HCT116 (cell line): ENCODE measurements at regions not wholly inside any gene's neighbourhood (a gene's known extent, or its start where the extent isn't known, plus 50 kb on each side); places are given as distances from the start of the nearest gene placed in this dataset.

Source experiments
- ATAC-seq: fragments of 200-7000 bp; cut with Tn5 transposase; 2 replicates; pipeline ENCODE4 v1.9.1; 2020; ENCODE audit warnings: mild to moderate bottlenecking, moderate library complexity
- BruUV-seq: library from RNA; stranded (reverse); fragments of 400-500 nt; replicated peaks from 2 replicates; lab custom pipeline; 2021; lab: Mats Ljungman, UMichigan
- CTCF ChIA-PET: fragments of 300-600 bp; sonication (Branson Sonifier 250); formaldehyde crosslinking; loops from one replicate; lab custom pipeline; 2021; ENCODE audit warnings: antibody characterized with exemption; lab: Charles Lee
- POLR2A ChIA-PET: fragments of 300-600, 350-600 bp; sonication (Branson Sonifier 250); formaldehyde crosslinking; loops from one replicate; lab custom pipeline; 2021; ENCODE audit warnings: antibody characterized with exemption; lab: Charles Lee
- RAD21 ChIA-PET, 2 experiments: fragments of 300-600 bp; sonication (Branson Sonifier 250); formaldehyde crosslinking; loops; one replicate each; lab custom pipeline; 2023; ENCODE audit warnings: low total read pairs in 2 of 2; ENCODE audit not compliant: uncharacterized antibody in 2 of 2, unreplicated experiment in 2 of 2, low non-redundant PET in 1 of 2; lab: Charles Lee
- DNase-seq: peaks from one replicate; pipeline ENCODE4 v3.0.0-alpha.2; 2010; ENCODE audit warnings: low read depth, low spot score
- H2AFZ ChIP-seq: fragments of 200-600 bp; shearing (Covaris generic), sonication (generic); 2 replicates; pipeline ENCODE4 v1.6.1; 2017; ENCODE audit warnings: low read depth, mixed run types, mixed read lengths, antibody characterized with exemption, low read length; ENCODE audit not compliant: poor library complexity, severe bottlenecking
- H3K27ac ChIP-seq: 2 replicates; pipeline ENCODE4 v1.5.1; 2012; ENCODE audit warnings: low read depth, low read length
- H3K27me3 ChIP-seq: fragments of 200-600 bp; sonication (generic); 2 replicates; pipeline ENCODE4 v1.6.1; 2016; ENCODE audit warnings: mixed run types, low read length, mixed read lengths; ENCODE audit not compliant: insufficient read depth
- H3K36me3 ChIP-seq, 2 experiments: fragments of 200-500 bp in 1 of 2; fragments of 200-600 bp in 1 of 2; sonication (Bioruptor generic) in 1 of 2; sonication (generic) in 1 of 2; 2 replicates each; pipeline versions ENCODE4 v1.5.1 to v1.6.1; 2014 to 2016; ENCODE audit warnings: low read length in 2 of 2, inconsistent platforms in 1 of 2, mixed read lengths in 1 of 2, mixed run types in 1 of 2; ENCODE audit not compliant: insufficient read depth in 2 of 2, control insufficient read depth in 1 of 2
- H3K4me1 ChIP-seq, 2 experiments: fragments of 200-600 bp in 1 of 2; sonication (generic) in 1 of 2; 2 replicates each; pipeline versions ENCODE4 v1.5.1 to v1.6.1; 2012 to 2017; ENCODE audit warnings: low read length in 2 of 2, inconsistent platforms in 1 of 2, mild to moderate bottlenecking in 1 of 2, mixed read lengths in 1 of 2, mixed run types in 1 of 2, moderate library complexity in 1 of 2; ENCODE audit not compliant: insufficient read depth in 2 of 2, control insufficient read depth in 1 of 2
- H3K4me2 ChIP-seq: fragments of 200-600 bp; sonication (generic); 2 replicates; pipeline ENCODE4 v1.6.1; 2017; ENCODE audit warnings: mixed run types, low read length, mixed read lengths
- H3K4me3 ChIP-seq, 2 experiments: fragments of 200-600 bp in 1 of 2; sonication (generic) in 1 of 2; replicated peaks in 1 of 2; 2 replicates each; pipeline ENCODE4 v1.5.1; 2011 to 2016; ENCODE audit warnings: low read length in 2 of 2, control low read depth in 1 of 2, low read depth in 1 of 2, mild to moderate bottlenecking in 1 of 2, mixed read lengths in 1 of 2, mixed run types in 1 of 2
- H3K79me2 ChIP-seq: fragments of 200-600 bp; sonication (generic); 2 replicates; pipeline ENCODE4 v1.6.1; 2017; ENCODE audit warnings: mild to moderate bottlenecking, mixed run types, low read length, moderate library complexity, mixed read lengths; ENCODE audit not compliant: insufficient read depth
- H3K9ac ChIP-seq: fragments of 200-600 bp; sonication (generic); 2 replicates; pipeline ENCODE4 v1.6.1; 2016; ENCODE audit warnings: low read length, mixed read lengths
- H3K9me2 ChIP-seq: fragments of 200-600 bp; sonication (generic), shearing (Covaris generic); 2 replicates; pipeline ENCODE4 v1.6.1; 2017; ENCODE audit warnings: mixed run types, mild to moderate bottlenecking, moderate library complexity; ENCODE audit not compliant: insufficient read depth
- H3K9me3 ChIP-seq, 2 experiments: fragments of 200-500 bp in 1 of 2; fragments of 200-600 bp in 1 of 2; sonication (Bioruptor generic) in 1 of 2; sonication (generic) in 1 of 2; 2 replicates each; pipeline ENCODE4 v1.6.1; 2014 to 2017; ENCODE audit warnings: low read length in 2 of 2, mixed read lengths in 2 of 2, inconsistent platforms in 1 of 2, low read depth in 1 of 2, mild to moderate bottlenecking in 1 of 2, mixed run types in 1 of 2, moderate library complexity in 1 of 2; ENCODE audit not compliant: control insufficient read depth in 1 of 2, insufficient read depth in 1 of 2
- H4K20me1 ChIP-seq: fragments of 200-600 bp; sonication (generic), shearing (Covaris generic); 2 replicates; pipeline ENCODE4 v1.6.1; 2017; ENCODE audit warnings: mixed run types, mild to moderate bottlenecking, moderate library complexity; ENCODE audit not compliant: insufficient read depth
- CEBPB ChIP-seq: IDR thresholded peaks from 2 replicates; pipeline ENCODE4 v1.6.1; 2012; ENCODE audit warnings: low read depth
- CTCF ChIP-seq, 3 experiments: fragments of 200-600 bp in 1 of 3; sonication (generic) in 1 of 3; IDR thresholded peaks in 2 of 3; conservative IDR thresholded peaks in 1 of 3; 2 replicates each; pipeline ENCODE4 v1.5.1; 2012 to 2017; ENCODE audit warnings: low read depth in 2 of 3, low read length in 2 of 3, antibody characterized with exemption in 1 of 3, borderline replicate concordance in 1 of 3, control low read depth in 1 of 3, mild to moderate bottlenecking in 1 of 3, mixed read lengths in 1 of 3, mixed run types in 1 of 3, moderate library complexity in 1 of 3; ENCODE audit not compliant: insufficient read depth in 1 of 3
- EGR1 ChIP-seq: IDR thresholded peaks from 2 replicates; pipeline ENCODE4 v1.6.1; 2012; ENCODE audit warnings: low read depth
- ELF1 ChIP-seq: IDR thresholded peaks from 2 replicates; pipeline ENCODE4 v1.6.1; 2012; ENCODE audit warnings: low read depth, borderline replicate concordance
- EZH2 ChIP-seq: fragments of 200-600 bp; sonication (generic); IDR thresholded peaks from 2 replicates; pipeline ENCODE4 v1.6.1; 2017; ENCODE audit warnings: antibody characterized with exemption, mixed run types
- EZH2phosphoT487 ChIP-seq: fragments of 200-600 bp; IDR thresholded peaks from 2 replicates; pipeline ENCODE4 v1.6.1; 2018; ENCODE audit warnings: antibody characterized with exemption, borderline replicate concordance
- JUND ChIP-seq: IDR thresholded peaks from 2 replicates; pipeline ENCODE4 v1.6.1; 2012
- POLR2A ChIP-seq: IDR thresholded peaks from 2 replicates; pipeline ENCODE4 v1.7.0; 2011; ENCODE audit warnings: borderline replicate concordance; ENCODE audit not compliant: insufficient read depth, insufficient read length; ENCODE audit errors: extremely low read depth
- REST ChIP-seq: IDR thresholded peaks from 2 replicates; pipeline ENCODE4 v1.6.1; 2012; ENCODE audit warnings: low read depth
- SP1 ChIP-seq: IDR thresholded peaks from 2 replicates; pipeline ENCODE4 v1.6.1; 2012; ENCODE audit warnings: low read depth
- YY1 ChIP-seq: IDR thresholded peaks from 2 replicates; pipeline ENCODE4 v1.6.1; 2011; ENCODE audit warnings: low read length, low read depth, moderate library complexity, mild to moderate bottlenecking; ENCODE audit not compliant: insufficient replicate concordance; ENCODE audit errors: extremely low read depth
- ZBTB33 ChIP-seq: IDR thresholded peaks from 2 replicates; pipeline ENCODE4 v1.6.1; 2011; ENCODE audit warnings: mild to moderate bottlenecking, low read length, moderate library complexity; ENCODE audit not compliant: insufficient replicate concordance; ENCODE audit errors: extremely low read depth
- ZFX ChIP-seq: fragments of 450-650 bp; IDR thresholded peaks from 2 replicates; pipeline ENCODE4 v1.6.1; 2017
- ZNF274 ChIP-seq: fragments of 200-500 bp; sonication (Bioruptor generic); IDR thresholded peaks from 2 replicates; pipeline ENCODE4 v1.6.1; 2014; ENCODE audit warnings: mild to moderate bottlenecking, low read depth, low read length, inconsistent platforms
- intact Hi-C: fragments of 100-400 bp; cut with micrococcal nuclease; formaldehyde crosslinking; loops from 2 replicates; pipeline ENCODE4 v1.10.0; 2022
- TF ChIP-seq, protein P1 (sequence below): IDR thresholded peaks from 2 replicates; pipeline ENCODE4 v1.6.1; 2012
- TF ChIP-seq, protein P2 (sequence below): IDR thresholded peaks from 2 replicates; pipeline ENCODE4 v1.6.1; 2012

- no peak for TF ChIP-seq ELF1
These were observed 302.9 kb upstream of the SYNCRIP start (continued) for GRCh38 chr6:85945459-85946185.

DNA sequence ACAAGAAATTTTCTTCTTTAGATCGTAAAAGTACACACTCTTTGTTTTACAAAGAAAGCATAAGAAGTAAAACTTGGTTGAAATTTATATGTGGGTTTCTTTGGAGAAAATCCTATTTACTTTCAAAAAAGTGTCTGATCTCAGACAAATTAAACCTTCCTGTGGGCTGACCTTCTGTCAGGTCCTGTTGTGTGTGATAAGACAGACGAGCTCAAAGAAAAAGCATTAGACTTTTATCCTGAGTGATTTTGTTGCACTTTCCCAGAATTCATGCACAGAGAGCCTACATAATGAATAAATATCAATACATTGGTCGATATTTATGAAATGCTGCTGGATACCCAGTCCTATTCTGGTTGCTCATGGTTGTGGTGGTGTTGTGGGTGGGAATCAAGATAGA is 302.1 kb upstream of the SYNCRIP start:
- no TSS peak for BruUV-seq
- Histone ChIP-seq H3K9me3 (no peaks in the 10 kb centered on the region), H3K9me2 (no peaks in the 10 kb centered on the region), H2AFZ (no peak overlapping the region), H3K4me1 (no peaks in the 10 kb centered on the region), H3K27me3 (peaks cover 14% of the 10 kb centered on the region; the same call in 1 of the 2 replicates), H3K9ac (no peak overlapping the region), H3K36me3 (no peaks in the 10 kb centered on the region), H3K27ac (no peak overlapping the region), H3K79me2 (no peaks in the 10 kb centered on the region), H3K4me2 (no peak overlapping the region), H3K4me3 (no peak overlapping the region), H4K20me1 (no peaks in the 10 kb centered on the region)
- CTCF ChIA-PET: no interaction called here
- TF ChIP-seq ZBTB33 (no peak), EZH2phosphoT487 (no peak), ZNF274 (no peak), EGR1 (no peak), SP1 (no peak), JUND (no peak), EZH2 (no peak), CTCF (IDR thresholded peaks at IDR 0.05 in 2 of 3, conservative IDR thresholded peaks at IDR 0.05 in 1 of 3; ENCODE audit: borderline replicate concordance in 1 of 3, insufficient read depth in 1 of 3, low read depth in 2 of 3, low read length in 2 of 3) (no peak), ZFX (no peak), REST (no peak), YY1 (no peak), CEBPB (no peak), POLR2A (no peak)
- TF ChIP-seq, protein P1, sequence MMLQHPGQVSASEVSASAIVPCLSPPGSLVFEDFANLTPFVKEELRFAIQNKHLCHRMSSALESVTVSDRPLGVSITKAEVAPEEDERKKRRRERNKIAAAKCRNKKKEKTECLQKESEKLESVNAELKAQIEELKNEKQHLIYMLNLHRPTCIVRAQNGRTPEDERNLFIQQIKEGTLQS: no peak
- TF ChIP-seq, protein P2, sequence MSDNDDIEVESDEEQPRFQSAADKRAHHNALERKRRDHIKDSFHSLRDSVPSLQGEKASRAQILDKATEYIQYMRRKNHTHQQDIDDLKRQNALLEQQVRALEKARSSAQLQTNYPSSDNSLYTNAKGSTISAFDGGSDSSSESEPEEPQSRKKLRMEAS: no peak
- POLR2A ChIA-PET: no interaction called here
- RAD21 ChIA-PET: no interaction called here
- DNase-seq (no peak), ATAC-seq (no peak)
- intact Hi-C loops: no loop called here
